ENCODE measurements at regions not wholly inside any gene's neighbourhood (a gene's known extent, or its start where the extent isn't known, plus 50 kb on each side); places are given as distances from the start of the nearest gene placed in this dataset.

DNA sequence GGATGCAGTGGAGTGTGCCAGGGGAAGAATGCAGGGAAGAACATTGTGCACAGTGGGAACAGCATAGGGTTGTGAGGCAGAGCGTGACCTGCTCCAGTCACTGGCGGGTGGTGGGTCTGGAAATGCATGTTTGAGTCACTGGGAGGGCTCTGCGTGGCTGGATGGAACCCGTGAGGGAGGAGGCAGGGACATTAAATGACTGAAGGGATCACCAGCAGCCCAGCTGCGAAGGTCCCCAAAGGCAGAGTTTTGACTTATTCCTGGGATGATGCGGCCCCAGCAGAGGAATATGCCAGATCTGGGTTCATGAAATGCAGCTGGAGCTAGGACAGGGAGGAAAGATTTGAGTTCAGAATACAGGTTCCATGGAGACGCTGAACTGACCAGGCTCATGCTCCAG lies 104.0 kb upstream of the FGF3 start:
- TF ChIP-seq GATA3 (IDR thresholded peaks at IDR 0.05; ENCODE audit: low read depth, low read length): no peak
- no peak for TF ChIP-seq GATA2 (IDR thresholded peaks at IDR 0.05; ENCODE audit: low read depth, low read length)
